ENCODE measurements at regions not wholly inside any gene's neighbourhood (a gene's known extent, or its start where the extent isn't known, plus 50 kb on each side); places are given as distances from the start of the nearest gene placed in this dataset.

DNA sequence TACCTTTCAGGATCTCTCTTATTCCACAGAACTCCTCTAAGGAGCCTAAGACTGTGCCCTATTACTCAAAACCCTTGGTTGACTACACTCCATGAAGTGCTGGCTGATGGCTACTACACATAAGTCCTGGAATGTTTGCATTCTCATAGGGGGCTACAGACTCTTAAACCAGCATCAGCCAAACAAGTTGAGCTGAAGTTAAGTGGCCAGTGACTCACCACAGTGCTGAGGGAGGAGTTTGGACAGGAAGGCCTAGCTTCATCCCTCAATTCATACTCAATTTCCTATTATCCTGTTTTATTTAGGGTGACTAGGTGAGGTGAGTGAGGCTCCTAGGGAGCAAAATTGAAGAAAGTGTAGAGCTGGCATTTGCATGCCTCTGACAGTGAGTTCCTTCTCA is 246.7 kb downstream of the SMAD2 start:
- Mint-ChIP-seq H3K4me3 (ENCODE audit: unreplicated experiment) (no peak overlapping the region), H3K27ac (ENCODE audit: unreplicated experiment) (no peak overlapping the region), H3K36me3 (ENCODE audit: low read depth) (no peaks in the 10 kb centered on the region), H3K27me3 (ENCODE audit: low read depth) (peaks cover 6% of the 10 kb centered on the region), H3K4me1 (ENCODE audit: low read depth) (no peaks in the 10 kb centered on the region), H3K9me3 (ENCODE audit: low read depth) (no peaks in the 10 kb centered on the region)
- DNase-seq (ENCODE audit: low spot score): no peak
- TF ChIP-seq, protein P1, sequence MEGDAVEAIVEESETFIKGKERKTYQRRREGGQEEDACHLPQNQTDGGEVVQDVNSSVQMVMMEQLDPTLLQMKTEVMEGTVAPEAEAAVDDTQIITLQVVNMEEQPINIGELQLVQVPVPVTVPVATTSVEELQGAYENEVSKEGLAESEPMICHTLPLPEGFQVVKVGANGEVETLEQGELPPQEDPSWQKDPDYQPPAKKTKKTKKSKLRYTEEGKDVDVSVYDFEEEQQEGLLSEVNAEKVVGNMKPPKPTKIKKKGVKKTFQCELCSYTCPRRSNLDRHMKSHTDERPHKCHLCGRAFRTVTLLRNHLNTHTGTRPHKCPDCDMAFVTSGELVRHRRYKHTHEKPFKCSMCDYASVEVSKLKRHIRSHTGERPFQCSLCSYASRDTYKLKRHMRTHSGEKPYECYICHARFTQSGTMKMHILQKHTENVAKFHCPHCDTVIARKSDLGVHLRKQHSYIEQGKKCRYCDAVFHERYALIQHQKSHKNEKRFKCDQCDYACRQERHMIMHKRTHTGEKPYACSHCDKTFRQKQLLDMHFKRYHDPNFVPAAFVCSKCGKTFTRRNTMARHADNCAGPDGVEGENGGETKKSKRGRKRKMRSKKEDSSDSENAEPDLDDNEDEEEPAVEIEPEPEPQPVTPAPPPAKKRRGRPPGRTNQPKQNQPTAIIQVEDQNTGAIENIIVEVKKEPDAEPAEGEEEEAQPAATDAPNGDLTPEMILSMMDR (IDR thresholded peaks at IDR 0.05): no peak

DNA sequence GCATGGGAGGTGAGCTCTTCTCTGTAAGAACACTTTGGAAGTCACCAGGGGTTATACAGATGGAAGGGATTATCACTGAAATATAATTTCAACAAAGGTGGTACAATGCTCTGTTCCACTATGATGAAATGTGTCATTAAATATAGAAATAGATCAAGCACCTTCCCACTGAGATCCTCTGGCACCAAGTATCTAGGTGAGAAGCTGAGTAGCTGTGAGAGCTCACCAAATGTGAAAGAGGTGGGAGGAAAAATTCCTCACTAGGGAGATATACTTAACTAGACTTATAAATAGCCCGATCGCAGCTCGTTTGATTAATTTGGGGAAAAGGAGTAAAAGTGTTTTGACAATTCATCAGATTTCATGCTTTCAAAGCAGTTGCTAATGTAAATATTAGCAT is 247.6 kb downstream of the SMAD2 start:
- DNase-seq (ENCODE audit: low spot score): no peak

DNA sequence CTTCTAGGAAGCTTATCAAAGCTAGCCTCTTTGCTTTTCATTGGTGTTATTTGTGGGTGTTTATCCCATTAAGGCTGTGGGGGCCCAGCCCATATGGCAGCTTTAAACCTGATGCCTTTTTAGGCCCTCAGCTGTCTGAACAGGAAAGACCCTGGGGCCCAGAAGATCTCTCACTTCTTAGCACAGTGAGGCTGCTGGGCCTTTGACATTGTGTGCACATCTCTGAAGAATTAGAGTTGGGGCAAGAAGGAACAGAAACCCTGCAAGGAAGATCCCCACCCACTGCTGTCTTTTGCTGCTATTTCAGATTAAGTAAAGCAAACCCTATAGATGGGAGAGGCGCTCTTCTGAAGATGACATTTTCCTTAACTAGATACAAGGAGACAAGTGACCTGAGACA is 250.0 kb downstream of the SMAD2 start:
- H3K4me3 Mint-ChIP-seq (ENCODE audit: unreplicated experiment): no peak overlapping the region
- H3K36me3 Mint-ChIP-seq (ENCODE audit: low read depth): no peaks in the 10 kb centered on the region
- H3K27ac Mint-ChIP-seq (ENCODE audit: unreplicated experiment): no peak overlapping the region
- H3K4me1 Mint-ChIP-seq (ENCODE audit: low read depth): no peaks in the 10 kb centered on the region
- H3K27me3 Mint-ChIP-seq (ENCODE audit: low read depth): peaks cover 5% of the 10 kb centered on the region
- no peaks in the 10 kb centered on the region for H3K9me3 Mint-ChIP-seq (ENCODE audit: low read depth)
- DNase-seq (ENCODE audit: low spot score): no peak
- TF ChIP-seq, protein P1 (IDR thresholded peaks at IDR 0.05): no peak

More for the DNA sequence above, 247.6 kb downstream of the SMAD2 start:
- Mint-ChIP-seq H3K4me1 (ENCODE audit: low read depth) (no peaks in the 10 kb centered on the region), H3K36me3 (ENCODE audit: low read depth) (no peaks in the 10 kb centered on the region), H3K27me3 (ENCODE audit: low read depth) (peaks cover 6% of the 10 kb centered on the region), H3K9me3 (ENCODE audit: low read depth) (no peaks in the 10 kb centered on the region), H3K4me3 (ENCODE audit: unreplicated experiment) (no peak overlapping the region), H3K27ac (ENCODE audit: unreplicated experiment) (no peak overlapping the region)
- TF ChIP-seq, protein P1 (IDR thresholded peaks at IDR 0.05): no peak

DNA sequence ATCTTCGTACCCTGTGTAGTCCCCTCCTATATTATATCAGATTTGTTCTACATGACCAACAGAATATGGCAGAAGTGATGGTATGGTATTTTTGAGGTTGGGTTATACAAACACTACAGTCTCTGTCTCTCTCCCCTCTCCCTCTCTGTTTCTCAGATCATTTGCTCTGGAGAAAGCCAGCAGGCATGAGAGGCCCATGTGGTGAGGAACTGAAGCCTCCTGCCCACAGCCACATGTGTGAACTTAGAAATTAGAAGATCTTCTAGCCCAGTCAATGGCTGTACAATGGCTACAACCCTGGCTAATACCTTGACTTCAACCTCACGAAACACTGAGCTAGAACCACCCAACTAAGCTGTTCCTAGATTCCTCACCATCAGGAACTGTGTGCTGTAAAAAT is 250.6 kb downstream of the SMAD2 start:
- H3K9me3 Mint-ChIP-seq (ENCODE audit: low read depth): no peaks in the 10 kb centered on the region
- peaks cover 5% of the 10 kb centered on the region for H3K27me3 Mint-ChIP-seq (ENCODE audit: low read depth)
- H3K4me3 Mint-ChIP-seq (ENCODE audit: unreplicated experiment): no peak overlapping the region
- H3K36me3 Mint-ChIP-seq (ENCODE audit: low read depth): no peaks in the 10 kb centered on the region
- no peak overlapping the region for H3K27ac Mint-ChIP-seq (ENCODE audit: unreplicated experiment)
- TF ChIP-seq, protein P1 (IDR thresholded peaks at IDR 0.05): no peak
- no peak for DNase-seq (ENCODE audit: low spot score)
- no peaks in the 10 kb centered on the region for H3K4me1 Mint-ChIP-seq (ENCODE audit: low read depth)

DNA sequence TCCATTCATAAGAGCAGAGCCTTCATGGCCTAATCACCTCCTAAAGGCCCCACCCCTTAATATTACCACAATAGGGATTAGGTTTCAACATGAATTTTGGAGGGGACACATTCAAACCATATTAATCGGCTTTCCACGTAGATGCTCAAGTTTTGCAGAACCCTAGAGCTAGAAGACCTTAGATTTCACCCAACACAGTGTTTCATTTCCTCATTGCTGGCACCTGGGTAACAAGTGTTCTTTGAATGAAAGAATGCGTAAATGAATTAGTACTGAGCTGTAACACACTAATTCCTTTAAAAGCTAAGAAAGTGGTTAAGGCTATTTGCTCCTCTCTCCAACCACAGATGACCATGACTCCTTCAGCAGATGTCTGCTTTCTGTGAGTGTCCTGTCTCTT is 252.5 kb downstream of the SMAD2 start:
- no peaks in the 10 kb centered on the region for H3K4me1 Mint-ChIP-seq (ENCODE audit: low read depth)
- H3K27me3 Mint-ChIP-seq (ENCODE audit: low read depth): peaks cover 5% of the 10 kb centered on the region
- TF ChIP-seq, protein P1 (IDR thresholded peaks at IDR 0.05): no peak
- no peak overlapping the region for H3K4me3 Mint-ChIP-seq (ENCODE audit: unreplicated experiment)
- H3K27ac Mint-ChIP-seq (ENCODE audit: unreplicated experiment): no peak overlapping the region
- H3K36me3 Mint-ChIP-seq (ENCODE audit: low read depth): no peaks in the 10 kb centered on the region
- H3K9me3 Mint-ChIP-seq (ENCODE audit: low read depth): no peaks in the 10 kb centered on the region
- DNase-seq (ENCODE audit: low spot score): no peak

Data from chondrocyte (in vitro differentiated cells).